ENCODE measurements at regions not wholly inside any gene's neighbourhood (a gene's known extent, or its start where the extent isn't known, plus 50 kb on each side); places are given as distances from the start of the nearest gene placed in this dataset.

DNA sequence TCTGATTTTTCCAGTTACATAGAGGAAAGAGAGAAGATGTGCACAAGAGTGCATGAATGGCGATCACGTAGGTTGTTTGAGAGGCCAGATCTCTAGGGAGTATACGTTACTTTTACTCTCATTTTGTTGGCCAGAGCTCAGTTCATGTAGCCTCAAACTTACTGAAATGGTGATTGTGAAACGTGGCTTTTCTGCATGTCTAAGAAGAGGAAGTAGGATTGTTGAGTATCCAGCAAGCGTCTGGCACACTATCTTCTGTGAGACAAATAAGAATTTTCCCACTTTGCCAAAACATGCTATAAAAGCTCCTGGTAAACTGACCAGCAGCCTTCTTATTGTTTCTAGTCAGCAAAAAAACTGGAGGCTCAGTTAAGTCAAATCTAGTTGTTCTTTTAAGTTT is 264.5 kb upstream of the EMCN start:
- no peaks in the 10 kb centered on the region for H3K9me3 Mint-ChIP-seq (ENCODE audit: unreplicated experiment)
- H3K27me3 ChIP-seq (replicated peaks; ENCODE audit: control insufficient read depth, insufficient read depth, low read length), result no peaks in the 10 kb centered on the region
- no peak overlapping the region for H3K4me3 Mint-ChIP-seq (ENCODE audit: unreplicated experiment)
- ChIA-PET CTCF (no interaction called here), POLR2A (no interaction called here)
- H3K9me3 ChIP-seq, result no peaks in the 10 kb centered on the region
- DNase-seq, result no peak
- H3K36me3 ChIP-seq (ENCODE audit: control insufficient read depth, insufficient read depth, low read length), result no peaks in the 10 kb centered on the region
- H3K27ac Mint-ChIP-seq (ENCODE audit: unreplicated experiment), result no peak overlapping the region
- H3K27me3 Mint-ChIP-seq (ENCODE audit: insufficient read depth, unreplicated experiment), result no peaks in the 10 kb centered on the region
- H3K36me3 Mint-ChIP-seq (ENCODE audit: insufficient read depth, unreplicated experiment), result no peaks in the 10 kb centered on the region
- intact Hi-C loops (cut with micrococcal nuclease; ENCODE audit: unreplicated experiment), result no loop called here
- H3K4me3 ChIP-seq (ENCODE audit: low read depth, low read length), result no peak overlapping the region
- H3K4me1 ChIP-seq, result no peaks in the 10 kb centered on the region
- no peaks in the 10 kb centered on the region for H3K4me1 Mint-ChIP-seq (ENCODE audit: low read depth, unreplicated experiment)
- no TSS peak for BruUV-seq (replicated peaks)
- TF ChIP-seq, protein P1, sequence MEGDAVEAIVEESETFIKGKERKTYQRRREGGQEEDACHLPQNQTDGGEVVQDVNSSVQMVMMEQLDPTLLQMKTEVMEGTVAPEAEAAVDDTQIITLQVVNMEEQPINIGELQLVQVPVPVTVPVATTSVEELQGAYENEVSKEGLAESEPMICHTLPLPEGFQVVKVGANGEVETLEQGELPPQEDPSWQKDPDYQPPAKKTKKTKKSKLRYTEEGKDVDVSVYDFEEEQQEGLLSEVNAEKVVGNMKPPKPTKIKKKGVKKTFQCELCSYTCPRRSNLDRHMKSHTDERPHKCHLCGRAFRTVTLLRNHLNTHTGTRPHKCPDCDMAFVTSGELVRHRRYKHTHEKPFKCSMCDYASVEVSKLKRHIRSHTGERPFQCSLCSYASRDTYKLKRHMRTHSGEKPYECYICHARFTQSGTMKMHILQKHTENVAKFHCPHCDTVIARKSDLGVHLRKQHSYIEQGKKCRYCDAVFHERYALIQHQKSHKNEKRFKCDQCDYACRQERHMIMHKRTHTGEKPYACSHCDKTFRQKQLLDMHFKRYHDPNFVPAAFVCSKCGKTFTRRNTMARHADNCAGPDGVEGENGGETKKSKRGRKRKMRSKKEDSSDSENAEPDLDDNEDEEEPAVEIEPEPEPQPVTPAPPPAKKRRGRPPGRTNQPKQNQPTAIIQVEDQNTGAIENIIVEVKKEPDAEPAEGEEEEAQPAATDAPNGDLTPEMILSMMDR (IDR thresholded peaks at IDR 0.05; ENCODE audit: insufficient read depth in 1 of 2, low read depth in 1 of 2, low read length in 1 of 2, severe bottlenecking in 1 of 2, unreplicated experiment in 1 of 2), result no peak

DNA sequence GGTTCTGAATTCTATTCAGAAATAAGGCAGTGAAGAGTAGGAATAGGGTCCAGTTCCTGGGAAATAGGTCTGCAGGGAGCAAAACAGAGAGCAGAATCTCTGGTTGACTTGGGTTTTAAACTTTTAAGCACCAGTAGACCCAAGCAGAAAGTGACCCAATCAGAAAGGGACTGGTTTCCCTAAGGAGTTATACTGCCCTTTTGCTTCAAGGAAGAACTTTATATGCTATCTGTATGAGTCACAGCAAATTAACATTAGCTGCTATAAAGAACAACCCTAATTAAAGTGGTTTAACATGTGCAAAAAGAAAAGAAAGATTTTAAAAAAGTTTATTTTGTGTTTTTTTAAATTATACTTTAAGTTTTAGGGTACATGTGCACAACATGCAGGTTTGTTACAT is 263.6 kb upstream of the EMCN start:
- Histone ChIP-seq H3K27me3 (replicated peaks; ENCODE audit: control insufficient read depth, insufficient read depth, low read length) (no peaks in the 10 kb centered on the region), H3K4me3 (ENCODE audit: low read depth, low read length) (no peak overlapping the region), H3K36me3 (ENCODE audit: control insufficient read depth, insufficient read depth, low read length) (no peaks in the 10 kb centered on the region), H3K9me3 (no peaks in the 10 kb centered on the region), H3K4me1 (no peaks in the 10 kb centered on the region)
- no peak overlapping the region for H3K27ac Mint-ChIP-seq (ENCODE audit: unreplicated experiment)
- no peaks in the 10 kb centered on the region for H3K36me3 Mint-ChIP-seq (ENCODE audit: insufficient read depth, unreplicated experiment)
- ChIA-PET POLR2A (no interaction called here), CTCF (no interaction called here)
- intact Hi-C loops (cut with micrococcal nuclease; ENCODE audit: unreplicated experiment), result no loop called here
- H3K27me3 Mint-ChIP-seq (ENCODE audit: insufficient read depth, unreplicated experiment), result no peaks in the 10 kb centered on the region
- no peak overlapping the region for H3K4me3 Mint-ChIP-seq (ENCODE audit: unreplicated experiment)
- no TSS peak for BruUV-seq (replicated peaks)
- no peaks in the 10 kb centered on the region for H3K9me3 Mint-ChIP-seq (ENCODE audit: unreplicated experiment)
- TF ChIP-seq, protein P1 (IDR thresholded peaks at IDR 0.05; ENCODE audit: insufficient read depth in 1 of 2, low read depth in 1 of 2, low read length in 1 of 2, severe bottlenecking in 1 of 2, unreplicated experiment in 1 of 2), result no peak
- DNase-seq, result no peak
- no peaks in the 10 kb centered on the region for H3K4me1 Mint-ChIP-seq (ENCODE audit: low read depth, unreplicated experiment)

DNA sequence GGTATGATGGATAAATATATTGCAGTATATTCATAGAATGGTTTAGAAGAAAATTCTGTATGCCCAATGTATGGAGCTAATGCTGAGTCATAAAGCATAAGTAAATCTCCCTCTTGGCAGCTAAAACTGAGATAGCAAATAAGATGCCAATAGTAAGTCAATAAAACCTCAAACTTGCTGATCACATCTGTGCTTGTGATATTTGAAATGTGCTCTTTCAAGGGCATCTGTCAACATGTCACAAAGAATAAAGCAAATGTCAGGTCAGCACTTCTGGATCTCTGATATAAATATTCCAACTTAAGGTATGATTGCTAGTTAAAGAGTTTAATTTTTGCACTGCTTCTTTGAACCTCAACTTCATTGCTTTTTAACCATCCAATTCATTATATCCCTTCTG is 262.3 kb upstream of the EMCN start:
- no peaks in the 10 kb centered on the region for H3K4me1 ChIP-seq
- no TSS peak for BruUV-seq (replicated peaks)
- no peaks in the 10 kb centered on the region for H3K27me3 ChIP-seq (replicated peaks; ENCODE audit: control insufficient read depth, insufficient read depth, low read length)
- no peaks in the 10 kb centered on the region for H3K36me3 ChIP-seq (ENCODE audit: control insufficient read depth, insufficient read depth, low read length)
- H3K4me3 ChIP-seq (ENCODE audit: low read depth, low read length), result no peak overlapping the region
- intact Hi-C loops (cut with micrococcal nuclease; ENCODE audit: unreplicated experiment), result no loop called here
- H3K9me3 ChIP-seq, result no peaks in the 10 kb centered on the region
- H3K27me3 Mint-ChIP-seq (ENCODE audit: insufficient read depth, unreplicated experiment), result no peaks in the 10 kb centered on the region
- ChIA-PET POLR2A (no interaction called here), CTCF (no interaction called here)
- H3K4me1 Mint-ChIP-seq (ENCODE audit: low read depth, unreplicated experiment), result no peaks in the 10 kb centered on the region
- H3K36me3 Mint-ChIP-seq (ENCODE audit: insufficient read depth, unreplicated experiment), result no peaks in the 10 kb centered on the region
- no peaks in the 10 kb centered on the region for H3K9me3 Mint-ChIP-seq (ENCODE audit: unreplicated experiment)
- no peak overlapping the region for H3K27ac Mint-ChIP-seq (ENCODE audit: unreplicated experiment)
- H3K4me3 Mint-ChIP-seq (ENCODE audit: unreplicated experiment), result no peak overlapping the region
- DNase-seq, result no peak
- TF ChIP-seq, protein P1 (IDR thresholded peaks at IDR 0.05; ENCODE audit: insufficient read depth in 1 of 2, low read depth in 1 of 2, low read length in 1 of 2, severe bottlenecking in 1 of 2, unreplicated experiment in 1 of 2), result no peak

All from Caco-2 (cell line).